ENCODE measurements at regions not wholly inside any gene's neighbourhood (a gene's known extent, or its start where the extent isn't known, plus 50 kb on each side); places are given as distances from the start of the nearest gene placed in this dataset.

DNA sequence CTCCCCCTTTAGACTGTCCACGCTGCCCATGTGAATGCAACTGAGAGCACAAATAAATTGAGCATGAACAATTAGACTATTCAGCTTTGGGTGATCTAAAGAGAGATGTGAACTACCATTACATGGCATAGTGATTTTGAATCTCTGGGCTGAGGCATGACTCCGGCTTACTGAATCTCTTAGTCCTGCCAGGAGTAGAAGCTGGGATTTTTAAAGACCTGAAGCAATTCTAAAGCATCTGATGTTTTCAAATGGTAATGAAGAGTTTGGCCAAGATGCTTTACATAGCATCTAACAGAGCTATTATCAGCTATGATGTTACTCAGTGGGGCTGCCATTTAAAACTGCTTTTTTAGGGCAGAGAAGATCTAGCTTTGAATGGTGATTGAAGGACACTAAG, 1059.1 kb downstream of the SORCS3 start:
- no peak for TF ChIP-seq POLR2A (IDR thresholded peaks at IDR 0.05)
- TF ChIP-seq POLR2AphosphoS5 (IDR thresholded peaks at IDR 0.05), result no peak
- TF ChIP-seq CTCF (IDR thresholded peaks at IDR 0.05 in 8 of 11, conservative IDR thresholded peaks at IDR 0.05 in 3 of 11), result no peak
- 69 to 83% (median 76%) methylated on average over 2 of the region's 2 CpGs for WGBS, 5 donors
- no peak for DNase-seq
- H3K4me3 ChIP-seq, result no peak overlapping the region
- H3K27me3 ChIP-seq (replicated peaks in 1 of 7), result no peaks in the 10 kb centered on the region
- H3K4me1 ChIP-seq, result no peaks in the 10 kb centered on the region
- no peaks in the 10 kb centered on the region for H3K9me3 ChIP-seq
- H3K27ac ChIP-seq, result no peak overlapping the region
- H3K36me3 ChIP-seq, result no peaks in the 10 kb centered on the region
- intact Hi-C loops (cut with DNase I; ENCODE audit: low total_unique reads), result no loop called here

GRCh38 chr10:105699504-105699903, 1058.4 kb downstream of the SORCS3 start:
- 59 to 71% (median 60%) methylated on average over 5 of the region's 5 CpGs for WGBS, 5 donors
- H3K9me3 ChIP-seq, result no peaks in the 10 kb centered on the region

DNA sequence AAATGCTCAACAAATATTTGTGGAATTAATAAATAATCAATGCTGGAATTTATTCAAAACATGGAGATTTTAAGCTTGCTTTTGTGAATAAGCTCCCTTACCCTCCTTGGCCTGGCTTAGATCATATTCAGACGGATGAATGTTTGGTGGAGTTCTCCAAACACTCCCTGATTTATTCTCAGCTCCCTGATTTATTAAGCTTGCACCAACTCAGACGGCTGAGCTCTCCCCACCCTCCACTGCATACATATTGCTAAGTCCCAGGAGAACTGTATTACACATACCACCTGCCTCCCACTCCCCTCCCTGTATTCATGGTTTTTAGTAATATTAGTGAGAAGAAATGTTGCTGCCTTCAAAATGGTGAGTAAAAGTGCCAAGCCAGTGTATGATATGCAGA, 1057.5 kb downstream of the SORCS3 start:
- no peaks in the 10 kb centered on the region for H3K36me3 ChIP-seq
- no peak overlapping the region for H3K27ac ChIP-seq
- WGBS, 5 donors, result 65 to 74% (median 68%) methylated on average over 2 of the region's 2 CpGs
- no peaks in the 10 kb centered on the region for H3K4me1 ChIP-seq
- H3K27me3 ChIP-seq (replicated peaks in 1 of 7), result no peaks in the 10 kb centered on the region
- no peak for DNase-seq
- intact Hi-C loops (cut with DNase I; ENCODE audit: low total_unique reads), result no loop called here
- no peak for TF ChIP-seq POLR2AphosphoS5 (IDR thresholded peaks at IDR 0.05)
- H3K9me3 ChIP-seq, result no peaks in the 10 kb centered on the region
- no peak overlapping the region for H3K4me3 ChIP-seq

More at GRCh38 chr10:105699504-105699903, 1058.4 kb downstream of the SORCS3 start:
- Histone ChIP-seq H3K27me3 (replicated peaks in 1 of 7) (no peaks in the 10 kb centered on the region), H3K4me1 (no peaks in the 10 kb centered on the region), H3K36me3 (no peaks in the 10 kb centered on the region), H3K27ac (no peak overlapping the region), H3K4me3 (no peak overlapping the region)
- intact Hi-C loops (cut with DNase I; ENCODE audit: low total_unique reads), result no loop called here
- TF ChIP-seq POLR2AphosphoS5 (IDR thresholded peaks at IDR 0.05), result no peak
- no peak for TF ChIP-seq CTCF (IDR thresholded peaks at IDR 0.05 in 8 of 11, conservative IDR thresholded peaks at IDR 0.05 in 3 of 11)
- no peak for TF ChIP-seq POLR2A (IDR thresholded peaks at IDR 0.05)
- no peak for DNase-seq

- WGBS, 5 donors, result 61 to 75% (median 68%) methylated on average over 3 of the region's 3 CpGs
- no peak for TF ChIP-seq POLR2A (IDR thresholded peaks at IDR 0.05)
- TF ChIP-seq POLR2AphosphoS5 (IDR thresholded peaks at IDR 0.05), result no peak
- TF ChIP-seq CTCF (IDR thresholded peaks at IDR 0.05 in 8 of 11, conservative IDR thresholded peaks at IDR 0.05 in 3 of 11), result no peak
- DNase-seq, result no peak
- H3K9me3 ChIP-seq, result no peaks in the 10 kb centered on the region
- no peaks in the 10 kb centered on the region for H3K27me3 ChIP-seq (replicated peaks in 1 of 7)
- intact Hi-C loops (cut with DNase I; ENCODE audit: low total_unique reads), result no loop called here
- H3K4me3 ChIP-seq, result no peak overlapping the region
- H3K27ac ChIP-seq, result no peak overlapping the region
- no peaks in the 10 kb centered on the region for H3K36me3 ChIP-seq
- no peaks in the 10 kb centered on the region for H3K4me1 ChIP-seq
Measured at GRCh38 chr10:105697290-105697780, 1056.2 kb downstream of the SORCS3 start.

DNA sequence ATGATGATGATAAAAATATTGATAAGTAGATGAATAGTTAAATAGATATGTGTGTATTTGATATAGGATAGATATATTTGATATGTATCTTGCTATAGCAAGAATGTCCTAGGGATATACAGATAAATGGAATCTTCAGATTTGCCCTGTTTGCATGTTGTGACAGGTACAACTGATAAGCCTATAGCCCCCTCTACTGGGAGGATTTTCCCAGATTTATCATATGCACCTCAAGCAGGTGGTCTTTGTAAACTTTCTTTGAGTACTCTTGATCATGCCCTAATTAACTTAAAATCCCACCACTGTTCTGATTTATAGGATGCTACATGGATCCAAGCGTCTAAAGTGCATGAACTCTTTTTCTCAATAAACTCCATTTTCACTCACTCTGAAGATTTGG, 1050.7 kb downstream of the SORCS3 start:
- Histone ChIP-seq H3K27ac (no peak overlapping the region), H3K9me3 (no peaks in the 10 kb centered on the region), H3K4me3 (no peak overlapping the region), H3K36me3 (no peaks in the 10 kb centered on the region), H3K4me1 (no peaks in the 10 kb centered on the region), H3K27me3 (replicated peaks in 1 of 7) (no peaks in the 10 kb centered on the region)
- 21 to 66% (median 36%) methylated on average over 1 of the region's 1 CpG for WGBS, 5 donors
- TF ChIP-seq CTCF (IDR thresholded peaks at IDR 0.05 in 8 of 11, conservative IDR thresholded peaks at IDR 0.05 in 3 of 11) (no peak), POLR2AphosphoS5 (IDR thresholded peaks at IDR 0.05) (no peak), POLR2A (IDR thresholded peaks at IDR 0.05) (no peak)
- intact Hi-C loops (cut with DNase I; ENCODE audit: low total_unique reads), result no loop called here
- DNase-seq, result no peak

Measured in spleen (tissue), 11 donors.